ENCODE measurements at regions not wholly inside any gene's neighbourhood (a gene's known extent, or its start where the extent isn't known, plus 50 kb on each side); places are given as distances from the start of the nearest gene placed in this dataset.

- intact Hi-C loops (cut with micrococcal nuclease), result no loop called here
- POLR2A ChIA-PET, result no interaction called here
- Histone ChIP-seq H3K9me1 (replicated peaks; ENCODE audit: control insufficient read depth, extremely low read depth, insufficient read depth, low read length) (no peaks in the 10 kb centered on the region), H2AFZ (ENCODE audit: low read depth, low read length) (no peak overlapping the region), H3K27ac (ENCODE audit: insufficient read depth, low read depth, low read length) (no peak overlapping the region), H3K79me2 (ENCODE audit: control insufficient read depth, insufficient read depth, low read length) (no peaks in the 10 kb centered on the region), H3K9ac (replicated peaks; ENCODE audit: extremely low read depth, insufficient read depth, low read length) (no peak overlapping the region), H3K4me3 (replicated peaks in 1 of 3; ENCODE audit: insufficient read depth in 1 of 3, low read depth in 1 of 3, low read length in 3 of 3) (no peak overlapping the region), H3K9me3 (replicated peaks; ENCODE audit: control insufficient read depth, insufficient read depth, low read length) (peaks cover 6% of the 10 kb centered on the region), H3K4me1 (ENCODE audit: control insufficient read depth, extremely low read depth, insufficient read depth, low read length) (no peaks in the 10 kb centered on the region), H4K20me1 (replicated peaks; ENCODE audit: control insufficient read depth, extremely low read depth, insufficient read depth, low read length) (no peaks in the 10 kb centered on the region), H3K4me2 (ENCODE audit: insufficient read depth, low read length) (no peak overlapping the region), H3K27me3 (ENCODE audit: control insufficient read depth in 2 of 2, insufficient read depth in 2 of 2, low read length in 2 of 2) (no peaks in the 10 kb centered on the region), H3K36me3 (ENCODE audit: control insufficient read depth in 2 of 2, extremely low read depth in 1 of 2, insufficient read depth in 2 of 2, low read length in 2 of 2) (no peaks in the 10 kb centered on the region)
- no TSS peak for BruUV-seq (replicated peaks)
- CTCF ChIA-PET, result no interaction called here
- no peak for FAIRE-seq
- no peak for DNase-seq (ENCODE audit: low read depth, low spot score)
- dilution Hi-C loops (cut with MboI; ENCODE audit: extremely low pct_ligation_motif_present, low sequenced_read_pairs), result no loop called here
- TF ChIP-seq GATA2 (IDR thresholded peaks at IDR 0.05; ENCODE audit: insufficient read depth, insufficient read length, low read depth, low read length) (no peak), POLR2A (IDR thresholded peaks at IDR 0.05; ENCODE audit: low read depth, low read length) (no peak), POLR2AphosphoS5 (IDR thresholded peaks at IDR 0.05; ENCODE audit: insufficient read depth, low read depth, low read length) (no peak), CTCF (IDR thresholded peaks at IDR 0.05; ENCODE audit: extremely low read depth in 1 of 2, insufficient read depth in 1 of 2, low read depth in 1 of 2, low read length in 2 of 2) (no peak), MAX (IDR thresholded peaks at IDR 0.05; ENCODE audit: insufficient read depth, insufficient read length) (no peak), FOS (IDR thresholded peaks at IDR 0.05; ENCODE audit: borderline replicate concordance, insufficient read depth, low read length) (no peak), MYC (IDR thresholded peaks at IDR 0.05; ENCODE audit: low read depth, low read length) (no peak), EZH2 (IDR thresholded peaks at IDR 0.05; ENCODE audit: borderline replicate concordance, low read depth, low read length, severe bottlenecking) (no peak), JUN (IDR thresholded peaks at IDR 0.05; ENCODE audit: borderline replicate concordance, insufficient read depth, insufficient read length, low read depth) (no peak)
These were observed 1279.9 kb upstream of the EYS start for GRCh38 chr6:66986940-66987339.

Data from endothelial cell of umbilical vein (primary cell).